ENCODE measurements at regions not wholly inside any gene's neighbourhood (a gene's known extent, or its start where the extent isn't known, plus 50 kb on each side); places are given as distances from the start of the nearest gene placed in this dataset.

DNA sequence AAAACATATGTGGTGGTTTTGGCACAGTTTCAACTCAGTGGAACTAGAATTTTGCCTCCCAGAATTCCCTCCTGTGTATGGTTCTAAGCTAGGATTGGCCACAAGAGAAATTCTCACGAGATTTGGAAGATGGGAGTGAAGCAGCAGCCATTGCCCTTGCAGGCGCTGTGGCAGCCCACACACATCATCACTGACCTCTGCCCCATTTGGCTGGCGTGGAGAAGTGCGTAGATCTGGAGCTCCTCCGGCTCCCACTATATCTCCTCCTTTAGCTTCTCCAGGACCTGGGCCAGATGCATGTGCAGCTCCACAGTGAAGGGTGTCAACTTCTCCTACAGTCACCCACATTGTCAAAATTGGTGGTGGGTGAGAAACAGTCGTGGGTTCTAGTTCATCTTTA, 199.6 kb downstream of the EFHB start:
- TF ChIP-seq, protein P1, sequence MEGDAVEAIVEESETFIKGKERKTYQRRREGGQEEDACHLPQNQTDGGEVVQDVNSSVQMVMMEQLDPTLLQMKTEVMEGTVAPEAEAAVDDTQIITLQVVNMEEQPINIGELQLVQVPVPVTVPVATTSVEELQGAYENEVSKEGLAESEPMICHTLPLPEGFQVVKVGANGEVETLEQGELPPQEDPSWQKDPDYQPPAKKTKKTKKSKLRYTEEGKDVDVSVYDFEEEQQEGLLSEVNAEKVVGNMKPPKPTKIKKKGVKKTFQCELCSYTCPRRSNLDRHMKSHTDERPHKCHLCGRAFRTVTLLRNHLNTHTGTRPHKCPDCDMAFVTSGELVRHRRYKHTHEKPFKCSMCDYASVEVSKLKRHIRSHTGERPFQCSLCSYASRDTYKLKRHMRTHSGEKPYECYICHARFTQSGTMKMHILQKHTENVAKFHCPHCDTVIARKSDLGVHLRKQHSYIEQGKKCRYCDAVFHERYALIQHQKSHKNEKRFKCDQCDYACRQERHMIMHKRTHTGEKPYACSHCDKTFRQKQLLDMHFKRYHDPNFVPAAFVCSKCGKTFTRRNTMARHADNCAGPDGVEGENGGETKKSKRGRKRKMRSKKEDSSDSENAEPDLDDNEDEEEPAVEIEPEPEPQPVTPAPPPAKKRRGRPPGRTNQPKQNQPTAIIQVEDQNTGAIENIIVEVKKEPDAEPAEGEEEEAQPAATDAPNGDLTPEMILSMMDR (conservative IDR thresholded peaks at IDR 0.05; ENCODE audit: low read length): no peak
- no peak for TF ChIP-seq EZH2phosphoT487 (IDR thresholded peaks at IDR 0.05; ENCODE audit: borderline replicate concordance)
